ENCODE measurements at regions not wholly inside any gene's neighbourhood (a gene's known extent, or its start where the extent isn't known, plus 50 kb on each side); places are given as distances from the start of the nearest gene placed in this dataset.

DNA sequence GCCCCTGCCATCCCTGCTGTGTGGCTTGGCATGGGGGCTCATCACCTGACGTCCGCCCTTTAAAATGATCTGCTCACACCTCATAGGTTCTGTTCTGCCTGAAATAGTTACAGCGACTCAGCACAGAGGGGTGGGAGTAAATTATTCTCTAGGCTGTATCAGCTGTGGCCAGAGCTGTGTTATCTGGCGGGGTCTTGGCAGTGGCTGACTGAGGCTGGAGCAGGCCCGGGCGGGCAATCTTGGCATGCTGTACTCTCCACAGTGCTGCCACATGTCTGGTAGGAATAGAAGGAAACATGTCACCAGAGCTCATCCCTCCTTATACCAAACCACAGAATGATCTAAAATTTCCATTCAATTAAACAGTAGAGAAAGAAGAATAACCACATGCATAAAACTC, 499.9 kb upstream of the LMCD1 start:
- Histone ChIP-seq H3K4me3 (no peak overlapping the region), H3K79me2 (ENCODE audit: insufficient read depth) (no peaks in the 10 kb centered on the region), H4K20me1 (ENCODE audit: insufficient read depth) (no peaks in the 10 kb centered on the region), H3K27ac (no peak overlapping the region), H3K4me2 (ENCODE audit: unreplicated experiment) (no peak overlapping the region), H3K4me1 (ENCODE audit: insufficient read depth) (no peaks in the 10 kb centered on the region), H2AFZ (no peak overlapping the region), H3K9me2 (ENCODE audit: insufficient read depth) (no peaks in the 10 kb centered on the region), H3F3A (ENCODE audit: insufficient read depth) (no peaks in the 10 kb centered on the region), H3K9me3 (ENCODE audit: low read depth) (no peaks in the 10 kb centered on the region), H3K9ac (no peak overlapping the region), H3K36me3 (ENCODE audit: low read depth) (no peaks in the 10 kb centered on the region), H3K27me3 (replicated peaks; ENCODE audit: insufficient read depth) (no peaks in the 10 kb centered on the region)
- no peak for DNase-seq
- in situ Hi-C loops (cut with MboI) = no loop called here
- TF ChIP-seq EZH2 (IDR thresholded peaks at IDR 0.05; ENCODE audit: insufficient read depth, poor library complexity, severe bottlenecking) (no peak), EZH2phosphoT487 (IDR thresholded peaks at IDR 0.05; ENCODE audit: insufficient read depth, low read depth) (no peak)
- WGBS, 2 experiments (ENCODE audit: low coverage in 1 of 2, low lambda C conversion rate in 2 of 2, missing lambda C conversion rate in 2 of 2) = 28 to 30% methylated on average over 6 of the region's 6 CpGs

- H3K79me2 ChIP-seq (ENCODE audit: insufficient read depth) = no peaks in the 10 kb centered on the region
These were observed 489.7 kb upstream of the LMCD1 start for GRCh38 chr3:8011902-8012301.

GRCh38 chr3:8020047-8020841, 481.4 kb upstream of the LMCD1 start:
- no peaks in the 10 kb centered on the region for H3K9me2 ChIP-seq (ENCODE audit: insufficient read depth)
- no peaks in the 10 kb centered on the region; the same call in 1 of the 2 replicates for H4K20me1 ChIP-seq (ENCODE audit: insufficient read depth)
- no peaks in the 10 kb centered on the region for H3K79me2 ChIP-seq (ENCODE audit: insufficient read depth)
- H3K27me3 ChIP-seq (replicated peaks; ENCODE audit: insufficient read depth) = no peaks in the 10 kb centered on the region
- no peak overlapping the region for H2AFZ ChIP-seq
- no peaks in the 10 kb centered on the region for H3K4me1 ChIP-seq (ENCODE audit: insufficient read depth)
- peaks cover 3% of the 10 kb centered on the region for H3K9me3 ChIP-seq (ENCODE audit: low read depth)
- WGBS, 2 experiments (ENCODE audit: low coverage in 1 of 2, low lambda C conversion rate in 2 of 2, missing lambda C conversion rate in 2 of 2) = 11 to 16% methylated on average over 7 of the region's 7 CpGs
- TF ChIP-seq EZH2phosphoT487 (IDR thresholded peaks at IDR 0.05; ENCODE audit: insufficient read depth, low read depth) = no peak
- TF ChIP-seq EZH2 (IDR thresholded peaks at IDR 0.05; ENCODE audit: insufficient read depth, poor library complexity, severe bottlenecking) = no peak
- no peaks in the 10 kb centered on the region for H3F3A ChIP-seq (ENCODE audit: insufficient read depth)
- H3K4me3 ChIP-seq = no peak overlapping the region
- no peak overlapping the region for H3K27ac ChIP-seq
- H3K4me2 ChIP-seq (ENCODE audit: unreplicated experiment) = no peak overlapping the region
- H3K36me3 ChIP-seq (ENCODE audit: low read depth) = no peaks in the 10 kb centered on the region
- DNase-seq = no peak
- H3K9ac ChIP-seq = no peak overlapping the region
- in situ Hi-C loops (cut with MboI) = no loop called here

More at GRCh38 chr3:8011902-8012301, 489.7 kb upstream of the LMCD1 start:
- Histone ChIP-seq H3K4me2 (ENCODE audit: unreplicated experiment) (no peak overlapping the region), H3K36me3 (ENCODE audit: low read depth) (no peaks in the 10 kb centered on the region), H3F3A (ENCODE audit: insufficient read depth) (no peaks in the 10 kb centered on the region), H3K4me1 (ENCODE audit: insufficient read depth) (no peaks in the 10 kb centered on the region), H3K27me3 (replicated peaks; ENCODE audit: insufficient read depth) (no peaks in the 10 kb centered on the region), H3K9me3 (ENCODE audit: low read depth) (no peaks in the 10 kb centered on the region), H3K4me3 (no peak overlapping the region), H3K27ac (no peak overlapping the region), H3K9ac (no peak overlapping the region), H3K9me2 (ENCODE audit: insufficient read depth) (no peaks in the 10 kb centered on the region), H4K20me1 (ENCODE audit: insufficient read depth) (no peaks in the 10 kb centered on the region), H2AFZ (no peak overlapping the region)
- DNase-seq = no peak
- in situ Hi-C loops (cut with MboI) = no loop called here
- TF ChIP-seq EZH2phosphoT487 (IDR thresholded peaks at IDR 0.05; ENCODE audit: insufficient read depth, low read depth) = no peak
- TF ChIP-seq EZH2 (IDR thresholded peaks at IDR 0.05; ENCODE audit: insufficient read depth, poor library complexity, severe bottlenecking) = no peak
- 28 to 31% methylated on average over 3 of the region's 3 CpGs for WGBS, 2 experiments (ENCODE audit: low coverage in 1 of 2, low lambda C conversion rate in 2 of 2, missing lambda C conversion rate in 2 of 2)

GRCh38 chr3:8027954-8028353, 473.7 kb upstream of the LMCD1 start:
- TF ChIP-seq EZH2 (IDR thresholded peaks at IDR 0.05; ENCODE audit: insufficient read depth, poor library complexity, severe bottlenecking) = no peak
- TF ChIP-seq EZH2phosphoT487 (IDR thresholded peaks at IDR 0.05; ENCODE audit: insufficient read depth, low read depth) = no peak
- no peak overlapping the region for H2AFZ ChIP-seq
- H3K4me2 ChIP-seq (ENCODE audit: unreplicated experiment) = no peak overlapping the region
- DNase-seq = no peak
- H3K9me2 ChIP-seq (ENCODE audit: insufficient read depth) = no peaks in the 10 kb centered on the region
- no peak overlapping the region for H3K9ac ChIP-seq
- no peaks in the 10 kb centered on the region; the same call in 1 of the 2 replicates for H4K20me1 ChIP-seq (ENCODE audit: insufficient read depth)
- H3K4me1 ChIP-seq (ENCODE audit: insufficient read depth) = no peaks in the 10 kb centered on the region
- H3K27me3 ChIP-seq (replicated peaks; ENCODE audit: insufficient read depth) = no peaks in the 10 kb centered on the region
- WGBS, 2 experiments (ENCODE audit: low coverage in 1 of 2, low lambda C conversion rate in 2 of 2, missing lambda C conversion rate in 2 of 2) = 20 to 22% methylated on average over 1 of the region's 1 CpG
- H3K9me3 ChIP-seq (ENCODE audit: low read depth) = peaks cover 3% of the 10 kb centered on the region
- in situ Hi-C loops (cut with MboI) = no loop called here
- no peaks in the 10 kb centered on the region for H3K36me3 ChIP-seq (ENCODE audit: low read depth)
- no peak overlapping the region for H3K27ac ChIP-seq
- H3K79me2 ChIP-seq (ENCODE audit: insufficient read depth) = no peaks in the 10 kb centered on the region
- H3F3A ChIP-seq (ENCODE audit: insufficient read depth) = no peaks in the 10 kb centered on the region
- H3K4me3 ChIP-seq = no peak overlapping the region

Data from GM23248 (cell line).